T follicular helper cell (primary cell): ENCODE measurements at regions not wholly inside any gene's neighbourhood (a gene's known extent, or its start where the extent isn't known, plus 50 kb on each side); places are given as distances from the start of the nearest gene placed in this dataset.

Experiments used
- DNase-seq: peaks from one replicate; pipeline ENCODE4 v3.0.0-alpha.2; 2020; ENCODE audit warnings: low read depth

DNA sequence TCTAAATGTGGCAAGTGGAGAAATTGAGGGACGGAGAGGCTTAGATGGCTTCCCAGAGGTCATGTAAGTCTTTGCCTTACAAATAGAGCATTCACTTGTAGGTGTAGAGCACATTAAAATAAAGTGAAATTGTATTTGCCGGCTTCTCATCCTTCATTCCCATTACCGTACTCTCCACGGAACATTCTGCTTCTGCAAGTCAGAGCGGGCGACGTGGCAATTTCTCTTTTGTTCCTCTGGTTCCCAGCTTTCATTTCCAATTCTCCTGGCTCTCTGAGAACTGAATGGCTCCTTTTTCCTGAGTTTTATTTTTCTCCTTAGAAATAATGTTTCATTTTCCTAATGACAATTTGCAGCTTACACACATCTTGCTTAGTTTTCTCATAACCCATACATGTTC, 51.3 kb upstream of the PFKP start:
- no peak for DNase-seq

DNA sequence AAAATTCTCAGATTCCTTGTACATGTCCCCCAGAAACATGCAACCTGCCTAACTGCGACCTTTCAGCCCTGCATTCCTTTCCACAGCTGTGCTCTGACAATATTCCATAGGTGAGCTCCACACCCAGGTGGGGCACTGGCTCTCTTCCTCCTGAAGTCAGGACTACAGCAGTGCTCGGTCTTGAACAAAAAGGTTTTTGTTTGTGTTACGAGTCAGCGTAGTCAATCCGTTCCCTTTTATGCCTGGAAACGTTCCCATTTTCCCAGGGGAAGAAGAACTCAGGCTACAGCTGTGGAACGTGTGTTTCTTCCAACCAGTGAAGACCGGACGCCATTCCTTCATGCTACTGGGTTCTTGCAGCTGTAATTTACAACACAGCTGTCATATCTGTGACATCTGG, 52.4 kb upstream of the PFKP start:
- no peak for DNase-seq

DNA sequence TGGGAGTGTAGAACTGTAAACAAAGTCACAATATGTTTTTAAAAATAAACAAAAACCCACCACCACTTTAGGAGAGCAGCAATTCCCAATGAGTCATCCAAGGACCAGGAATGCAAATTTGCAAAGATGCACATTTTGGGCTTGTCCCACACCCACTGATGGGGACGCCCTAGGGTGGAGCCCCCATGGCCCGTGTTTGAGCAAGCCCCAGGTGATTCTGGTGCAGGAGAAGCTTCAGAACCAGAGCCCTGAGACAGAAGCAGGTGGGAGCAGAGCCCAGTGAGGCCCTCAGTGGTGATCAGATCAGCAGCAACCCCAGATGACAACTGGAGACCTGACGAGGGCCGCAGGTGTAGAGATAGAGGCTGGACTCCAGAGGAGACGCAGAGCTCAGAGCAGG, 55.1 kb upstream of the PFKP start:
- no peak for DNase-seq

DNA sequence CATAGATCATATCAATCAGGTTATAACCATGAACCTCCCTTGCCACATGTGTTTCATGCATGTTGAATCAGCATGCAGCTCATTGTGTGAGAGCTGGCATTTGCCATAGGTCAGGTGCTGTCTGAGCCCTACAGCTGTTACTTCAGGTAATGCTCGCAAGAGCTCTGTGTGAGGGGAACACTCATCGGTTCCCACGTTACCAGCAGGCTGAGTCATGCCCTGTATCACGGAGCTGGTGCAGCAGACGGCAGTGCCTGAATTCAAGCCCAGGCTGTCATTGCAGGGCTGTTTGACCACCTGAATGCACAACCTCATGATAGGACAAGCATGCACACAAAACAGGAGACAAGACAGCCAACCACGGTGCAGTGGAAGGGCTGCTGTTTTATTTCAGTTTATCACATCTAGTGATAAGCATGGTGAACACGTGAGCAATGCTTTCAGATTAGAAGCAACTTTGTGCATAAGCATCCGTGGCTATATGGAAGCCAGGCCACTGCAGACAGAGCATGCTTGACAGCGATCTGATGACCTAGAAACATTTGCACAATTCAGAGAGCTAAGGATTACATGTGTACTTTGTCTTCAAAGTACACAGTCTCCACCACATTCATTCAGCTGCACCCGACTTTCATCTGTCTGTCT, 56.4 kb upstream of the PFKP start:
- DNase-seq, result no peak

DNA sequence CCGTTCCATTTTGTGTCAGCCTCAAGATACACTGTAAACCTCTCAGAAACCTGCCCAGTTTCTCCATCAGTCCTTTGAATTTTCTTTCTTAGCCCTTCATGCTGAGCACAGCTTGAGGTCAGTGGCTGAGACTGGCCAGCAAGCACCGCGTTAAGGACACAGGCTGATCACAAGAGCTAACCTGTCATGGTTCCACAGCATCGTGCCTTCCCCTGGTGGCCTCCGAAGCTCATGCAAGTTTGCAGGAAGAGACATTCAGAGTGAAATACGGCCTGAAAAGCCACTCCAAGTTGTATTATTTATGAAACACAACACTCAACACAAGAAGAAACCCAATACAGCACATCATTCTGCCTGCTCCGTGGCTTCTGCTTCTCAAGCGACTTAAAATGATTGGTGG, 57.0 kb upstream of the PFKP start:
- DNase-seq, result no peak

DNA sequence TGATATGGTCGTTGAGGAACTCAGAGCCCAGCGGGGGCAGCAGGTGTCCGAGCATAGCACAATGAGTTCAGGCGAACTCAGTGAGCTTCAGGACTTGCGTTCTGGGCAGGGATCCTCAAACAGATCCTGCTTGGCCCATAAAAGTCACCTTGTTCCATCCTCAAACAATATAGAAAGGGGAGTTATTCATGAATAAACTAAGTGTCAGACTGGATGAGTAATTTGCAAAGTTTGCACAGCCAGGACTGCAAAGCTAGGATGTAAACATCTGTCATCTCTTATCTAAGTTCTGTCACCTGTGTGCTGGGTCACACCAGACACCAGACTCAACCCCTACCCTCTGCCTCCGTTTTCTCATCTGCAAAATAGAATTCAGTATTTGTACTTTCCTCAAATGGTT, 58.0 kb upstream of the PFKP start:
- no peak for DNase-seq

DNA sequence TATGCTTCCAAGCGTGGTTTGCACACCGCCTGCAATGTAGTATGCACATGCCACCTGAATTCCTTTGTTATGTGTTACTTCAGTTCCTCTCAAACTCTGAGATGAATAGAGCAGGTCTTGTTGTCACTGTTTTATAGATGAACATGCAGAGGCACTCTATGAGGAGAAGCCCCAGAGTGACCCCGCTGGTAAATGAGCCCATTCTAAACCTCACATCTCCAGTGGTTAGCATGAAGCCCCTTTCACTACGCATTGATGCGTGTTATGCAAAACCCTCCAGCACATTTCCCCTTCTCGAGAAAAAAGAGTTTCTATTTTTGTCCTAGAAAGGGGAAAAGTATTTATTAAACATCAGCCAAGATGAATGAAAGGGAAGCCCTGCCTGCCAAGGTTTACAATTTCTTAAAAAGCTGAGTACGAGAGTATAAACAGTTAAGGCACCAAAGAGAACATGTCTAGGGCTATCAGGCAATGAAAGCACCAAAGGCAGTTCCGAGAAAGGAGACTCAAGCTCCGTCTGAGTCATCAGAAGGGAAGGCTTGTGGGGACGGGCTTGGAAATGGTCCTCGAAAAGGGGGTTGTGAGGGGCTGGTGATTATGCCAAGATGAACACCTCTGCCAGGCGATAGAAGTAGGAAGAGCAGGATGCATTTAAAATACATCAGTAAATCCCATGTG, 58.7 kb upstream of the PFKP start:
- DNase-seq, result no peak

DNA sequence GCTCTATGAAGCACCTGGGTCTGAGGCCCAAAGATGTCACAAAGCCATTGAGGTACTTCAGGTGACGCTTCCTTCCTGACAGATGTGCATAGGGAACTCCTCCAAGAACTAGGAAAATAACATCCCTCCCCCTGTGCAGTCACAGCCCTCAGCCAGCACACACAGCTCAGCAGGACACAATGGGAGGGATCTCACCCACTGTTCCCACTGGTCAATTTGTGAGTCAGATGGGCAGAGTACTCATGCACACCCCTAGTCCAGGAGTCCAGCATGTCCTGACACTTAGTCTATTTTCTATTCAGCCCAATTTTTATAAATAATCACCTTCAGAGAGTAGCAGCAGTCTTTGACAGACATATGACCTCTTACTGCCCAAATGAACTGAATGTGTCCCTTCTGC, 60.7 kb upstream of the PFKP start:
- DNase-seq, result no peak

DNA sequence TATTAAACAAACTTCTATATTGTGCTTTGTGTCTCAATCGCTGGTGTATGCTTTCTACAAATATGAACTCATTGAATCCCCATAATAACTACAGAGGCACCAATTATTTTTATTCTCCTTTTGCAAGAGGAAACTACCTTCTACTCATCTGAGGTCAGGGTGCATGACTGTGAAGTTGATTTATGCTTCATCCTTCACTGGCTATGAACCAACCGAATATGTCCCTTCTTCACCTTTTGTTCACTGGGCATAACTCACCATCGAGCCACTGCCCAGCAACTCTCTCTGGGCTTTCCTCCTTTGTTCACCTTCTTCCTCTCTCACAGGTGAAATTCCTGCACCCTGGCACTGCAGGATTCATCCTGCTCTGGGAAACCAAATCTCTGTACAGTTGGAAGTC, 61.3 kb upstream of the PFKP start:
- DNase-seq, result no peak

DNA sequence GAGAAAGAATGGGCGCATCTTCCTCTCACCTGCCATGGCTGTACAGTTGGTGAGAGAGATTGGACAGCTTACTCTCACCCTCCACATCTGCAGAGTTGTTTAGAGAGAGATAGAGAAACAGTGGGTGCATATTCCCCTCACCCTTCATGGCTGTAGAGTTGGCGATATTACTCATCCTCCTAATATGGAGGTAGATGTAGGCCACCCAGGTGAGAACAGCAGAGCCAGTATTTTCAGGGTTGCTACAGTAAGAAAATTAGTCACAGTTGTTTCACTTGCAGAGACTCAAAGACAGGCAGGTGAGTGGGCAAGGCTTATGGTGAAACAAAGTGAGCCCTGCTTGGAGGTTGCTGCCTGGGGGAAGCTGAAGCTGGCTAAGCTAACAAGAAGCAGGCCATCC, 65.0 kb upstream of the PFKP start:
- DNase-seq, result no peak

DNA sequence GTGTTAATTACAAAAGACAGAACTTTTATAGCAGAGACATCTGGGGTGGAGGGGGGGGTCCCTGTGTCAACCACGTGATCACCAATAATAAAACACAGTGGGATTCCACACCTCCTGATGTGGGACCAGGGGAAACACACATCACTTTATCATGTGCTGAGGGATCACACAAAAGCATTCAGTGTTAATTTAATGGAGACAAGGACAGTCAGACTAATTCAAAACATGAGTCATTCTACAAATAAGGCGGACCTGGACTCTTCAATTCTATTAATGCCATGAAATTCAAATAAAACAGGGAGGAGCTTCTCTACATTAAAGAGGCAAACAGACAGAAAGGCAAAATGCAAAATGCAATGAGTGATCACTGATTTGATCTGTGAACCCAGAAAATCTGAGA, 67.3 kb upstream of the PFKP start:
- DNase-seq, result no peak

DNA sequence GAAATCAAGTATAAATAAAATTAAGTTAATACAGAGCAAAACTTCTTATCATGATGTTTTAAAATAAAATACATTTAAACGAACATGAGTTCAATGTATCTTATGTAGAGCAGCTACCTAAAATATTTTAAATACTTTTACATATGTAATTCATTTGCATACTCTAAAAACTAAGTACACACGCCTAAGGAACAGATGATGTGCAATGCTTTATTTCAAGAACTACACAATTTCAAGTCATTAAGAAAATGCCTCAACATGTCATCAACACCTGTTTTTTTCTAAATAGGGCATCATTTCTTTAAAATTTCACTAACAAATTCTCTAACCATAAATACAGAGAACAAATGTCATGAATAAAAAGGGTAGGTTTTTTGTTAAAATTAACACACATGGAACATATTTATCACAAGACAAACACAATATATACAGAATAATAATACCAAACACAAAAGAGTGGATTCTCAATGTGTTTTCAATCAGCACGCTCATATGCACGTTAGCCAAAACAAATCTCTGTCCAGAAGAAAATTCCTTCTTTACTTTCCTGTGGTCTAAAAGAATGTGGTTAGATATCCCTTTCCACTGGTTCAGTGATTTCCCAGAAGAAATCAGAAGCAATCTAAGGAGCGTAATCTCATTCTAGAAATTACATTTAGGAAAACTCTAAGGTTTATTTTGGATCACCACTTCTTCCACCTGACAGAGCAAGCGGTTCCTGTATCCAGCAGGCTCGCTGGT, 73.0 kb upstream of the PFKP start:
- DNase-seq, result no peak

DNA sequence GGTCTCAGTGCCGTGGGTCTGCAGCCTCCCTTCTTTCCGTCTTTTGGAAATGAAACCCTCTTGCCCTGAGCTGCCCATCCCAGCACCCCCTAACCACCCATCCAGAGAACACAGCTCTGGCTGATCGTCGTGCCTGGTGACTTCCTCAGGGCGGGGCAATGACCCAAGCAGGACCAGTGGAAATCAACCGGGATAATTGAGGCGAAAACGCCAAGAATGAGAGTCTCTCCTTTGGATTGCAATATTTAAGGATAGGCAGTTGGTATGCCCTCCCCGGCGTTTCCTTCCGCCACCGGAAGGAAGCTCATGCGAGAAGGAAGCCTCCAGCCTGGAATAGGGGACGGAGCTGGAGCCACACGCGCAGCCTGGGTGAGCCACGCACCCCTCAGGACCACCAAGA, 73.7 kb upstream of the PFKP start:
- no peak for DNase-seq

DNA sequence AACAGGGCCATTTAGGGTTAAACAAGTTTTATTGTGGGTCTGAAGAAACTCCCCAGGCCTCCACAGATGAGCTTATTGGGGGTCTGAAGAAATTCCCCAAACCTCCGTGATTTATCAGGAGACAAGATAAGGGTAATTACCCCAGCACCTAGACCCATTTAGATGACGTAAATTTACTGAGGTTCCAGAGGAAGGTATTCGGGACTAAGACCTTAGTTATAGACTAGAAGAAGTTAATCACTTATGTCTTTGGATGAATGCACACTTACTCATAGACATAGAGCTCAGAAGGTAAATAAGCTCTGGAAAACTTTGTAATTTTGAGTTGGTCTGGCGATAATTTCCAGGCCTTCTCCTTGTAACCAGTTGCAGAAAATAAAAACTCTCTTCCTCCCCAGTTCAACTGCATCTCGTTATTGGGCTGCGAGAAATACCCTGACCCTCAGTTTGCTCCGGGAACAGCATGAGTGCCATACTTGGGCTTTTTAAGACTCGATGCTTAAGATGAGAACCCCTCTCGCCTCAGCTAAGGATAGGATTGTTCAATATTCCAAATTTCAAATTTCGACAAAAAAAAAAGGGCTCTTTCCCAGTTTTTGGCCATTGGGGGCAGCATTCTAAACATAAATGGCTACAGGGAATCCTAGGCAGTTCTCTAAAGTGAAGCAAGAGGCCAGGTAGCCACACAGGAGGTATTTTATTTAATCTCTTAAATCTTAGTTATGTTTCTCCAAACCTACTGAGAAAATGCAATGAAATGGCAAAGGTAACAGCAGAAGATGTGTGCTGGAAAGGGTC, 74.7 kb upstream of the PFKP start:
- no peak for DNase-seq

DNA sequence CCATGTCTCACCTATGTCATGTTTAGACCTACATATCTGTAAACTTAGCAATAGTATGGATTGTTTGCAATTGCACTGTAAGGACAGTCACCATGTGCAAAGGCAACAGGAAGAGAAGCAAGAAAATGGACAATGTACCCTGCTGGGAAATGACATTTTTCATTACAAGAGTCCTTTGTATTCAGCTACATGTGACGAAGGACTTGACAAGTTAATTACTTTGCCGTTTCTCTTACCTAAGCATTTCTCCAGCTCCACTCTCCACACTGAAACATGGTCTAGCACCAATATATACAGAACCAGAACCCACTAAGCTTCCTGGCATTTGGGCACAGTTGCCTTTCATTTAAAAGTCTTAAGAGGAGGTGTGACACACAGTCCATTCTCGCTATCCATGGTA, 76.6 kb upstream of the PFKP start:
- no peak for DNase-seq

DNA sequence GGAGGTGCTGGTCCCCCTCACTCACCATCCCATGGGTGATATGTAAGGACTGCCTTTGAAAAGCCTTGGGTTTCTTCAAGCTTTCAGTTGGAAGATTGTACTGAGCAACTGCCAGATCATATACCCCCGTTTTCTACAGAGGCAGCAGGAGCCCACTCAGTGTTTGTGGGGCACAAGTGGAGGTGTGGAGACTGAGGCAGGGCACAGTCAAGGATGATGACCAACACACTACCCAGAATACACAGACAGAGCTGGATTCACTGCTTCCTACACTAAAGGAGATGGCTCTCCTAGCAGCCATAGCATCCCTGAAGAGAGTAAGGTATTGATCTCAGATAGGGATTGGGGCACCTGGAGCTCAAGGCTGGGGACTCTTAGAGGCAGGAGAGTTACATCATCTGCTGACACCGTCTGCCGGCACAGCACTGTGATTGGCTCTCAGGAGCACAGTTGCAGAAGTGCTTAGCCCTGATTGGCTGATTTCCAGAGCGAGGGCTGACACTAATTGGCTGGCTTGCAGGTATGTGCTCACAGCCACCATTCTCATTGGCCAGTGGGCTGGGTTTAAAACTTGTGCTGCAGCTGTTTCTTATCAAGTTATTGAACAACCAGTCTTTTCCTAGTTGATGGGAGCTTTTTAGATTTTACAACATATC, 77.9 kb upstream of the PFKP start:
- DNase-seq, result no peak

DNA sequence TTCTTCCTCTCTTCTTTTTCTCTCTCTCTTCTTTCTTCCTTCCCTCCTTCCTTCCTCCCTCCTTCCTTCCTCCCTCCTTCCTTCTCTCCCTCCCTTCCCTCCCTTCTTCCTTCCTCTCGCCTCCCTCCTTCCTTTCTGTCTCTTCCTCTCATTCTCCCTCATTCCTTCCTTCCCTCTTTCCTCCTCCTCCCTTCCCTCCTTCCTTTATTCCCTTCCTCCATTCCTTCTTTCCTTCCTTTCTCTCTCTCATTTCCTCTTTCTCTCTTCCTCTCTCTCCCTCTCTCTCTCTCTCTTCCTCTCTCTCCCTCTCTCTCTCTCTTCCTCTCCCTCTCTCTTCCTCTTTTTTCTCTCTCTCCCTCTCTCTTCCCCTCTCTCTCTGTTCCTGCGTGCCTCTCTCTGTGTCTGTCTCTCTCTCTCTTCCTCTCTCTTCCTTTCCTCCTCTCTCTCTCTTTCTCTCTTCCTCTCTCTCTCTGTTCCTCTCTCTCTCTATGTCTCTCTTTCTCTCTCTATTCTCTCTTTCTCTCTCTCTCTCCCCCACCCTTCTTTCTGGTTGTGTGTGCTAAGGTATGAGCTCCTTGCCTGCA, 80.1 kb upstream of the PFKP start:
- no peak for DNase-seq

DNA sequence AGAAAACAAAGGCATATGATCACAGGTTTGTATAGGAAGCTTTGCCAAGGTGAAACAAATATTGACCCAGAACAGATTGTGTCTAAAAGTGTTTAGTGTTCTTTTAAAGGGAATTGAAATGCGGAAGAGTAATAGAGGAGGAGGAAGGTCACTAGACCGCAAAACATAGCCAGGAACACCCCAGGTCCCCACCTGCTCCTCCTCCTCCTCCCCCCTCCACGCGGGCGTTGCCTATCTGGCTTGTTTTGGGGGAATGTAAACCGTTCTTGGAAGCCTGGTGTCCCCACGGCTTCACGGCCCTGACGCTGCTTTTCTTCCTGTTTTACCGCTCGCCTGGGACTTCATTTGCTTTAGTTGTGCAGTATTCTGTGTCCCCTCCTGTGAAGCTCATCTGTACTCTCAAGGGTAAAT, 81.0 kb upstream of the PFKP start:
- DNase-seq, result no peak

DNA sequence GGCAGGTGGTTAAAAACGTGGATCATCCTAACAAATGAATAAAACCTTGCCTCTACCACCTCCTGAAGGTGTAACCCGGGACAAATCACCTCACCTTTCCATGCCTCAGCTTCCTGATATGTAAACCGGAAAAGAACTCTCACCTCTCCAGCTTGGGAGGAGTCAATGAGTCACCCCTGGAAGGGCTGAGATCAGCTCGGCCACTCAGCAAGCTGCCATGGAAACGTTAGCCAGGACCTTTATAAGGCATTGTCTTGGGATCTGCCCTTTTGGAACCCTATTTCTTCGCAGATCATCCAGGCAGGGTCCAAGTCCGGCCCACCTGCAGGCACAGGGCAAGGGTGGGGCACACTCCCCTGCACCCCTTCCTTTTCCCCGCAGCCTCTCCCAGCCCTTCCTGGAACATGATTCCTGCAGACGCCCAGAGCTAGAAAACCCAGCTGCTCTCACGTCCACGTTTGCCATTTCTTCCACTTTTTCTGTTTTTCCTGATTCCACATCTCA, 81.6 kb upstream of the PFKP start:
- no peak for DNase-seq

DNA sequence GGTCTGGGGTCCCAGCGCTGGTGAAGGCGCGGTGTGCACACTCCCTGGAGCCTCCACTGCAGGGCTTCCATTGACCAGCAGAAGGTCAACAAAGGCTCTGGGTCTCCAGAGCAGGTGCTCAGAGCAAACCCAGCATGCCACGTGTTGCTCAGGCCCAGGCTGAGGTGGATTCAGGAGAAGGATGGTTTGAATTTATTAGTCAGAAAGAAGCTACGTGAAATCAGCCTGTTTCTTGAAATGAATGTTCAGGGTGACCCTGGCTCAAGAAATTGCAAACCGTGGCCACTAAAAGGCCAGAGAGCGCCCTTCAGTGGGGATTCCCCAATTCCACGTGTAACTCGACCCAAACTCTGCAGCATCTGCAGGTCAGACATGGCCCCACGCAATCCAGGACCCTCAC, 82.7 kb upstream of the PFKP start:
- no peak for DNase-seq

DNA sequence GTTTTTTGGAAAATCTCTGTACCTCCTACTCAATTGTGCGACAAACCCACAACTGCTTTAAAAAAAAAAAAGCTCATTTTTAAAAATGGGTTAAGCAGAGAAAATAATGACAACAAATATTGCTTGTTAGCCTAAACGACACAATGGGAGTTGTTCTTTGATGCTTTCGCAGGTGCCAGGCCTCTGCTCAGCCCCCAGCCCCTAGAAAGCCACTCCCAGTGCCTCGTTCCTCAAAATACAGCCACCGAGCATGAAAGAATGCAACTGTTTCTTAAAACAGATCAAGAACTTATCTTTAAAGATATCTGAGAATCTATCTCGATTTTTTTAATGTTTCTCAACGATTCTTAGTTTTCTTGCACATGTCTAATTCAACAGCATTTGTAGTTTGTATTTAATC, 85.2 kb upstream of the PFKP start:
- DNase-seq, result no peak

DNA sequence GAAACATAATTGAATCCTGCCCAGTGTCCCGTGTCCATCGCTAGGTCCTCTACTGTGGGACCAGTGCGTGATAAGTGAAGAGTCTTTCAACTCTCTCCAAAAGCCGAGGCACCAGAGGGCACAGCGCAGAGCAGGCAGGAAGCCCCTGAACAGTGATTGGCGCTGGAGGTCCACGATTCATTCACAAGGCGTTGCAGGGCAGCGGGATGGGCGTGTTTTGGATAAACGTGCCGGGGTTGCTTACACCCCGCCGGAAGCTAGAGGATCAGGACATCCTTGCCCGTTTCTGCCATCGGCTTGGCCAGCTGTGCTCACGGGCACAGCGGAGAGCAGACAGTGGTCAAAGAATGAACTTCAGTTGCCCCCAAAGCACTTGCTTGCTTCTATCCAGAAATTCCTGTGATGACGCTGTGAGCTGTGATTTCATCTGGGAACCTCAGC, 86.0 kb upstream of the PFKP start:
- DNase-seq, result no peak
